GM11168 (cell line): ENCODE measurements at regions not wholly inside any gene's neighbourhood (a gene's known extent, or its start where the extent isn't known, plus 50 kb on each side); places are given as distances from the start of the nearest gene placed in this dataset.
"Not testable (repeated sequence)": the region's sequence is repeated elsewhere in the genome, so short reads cannot be mapped to it uniquely, and the experiment has no call there.

Source experiments
- in situ Hi-C: fragments of 300-500 bp; cut with MboI; formaldehyde crosslinking; loops from one replicate; pipeline ENCODE4 v1.12.0; 2022; ENCODE audit warnings: low sequenced_read_pairs; ENCODE audit not compliant: unreplicated experiment

DNA sequence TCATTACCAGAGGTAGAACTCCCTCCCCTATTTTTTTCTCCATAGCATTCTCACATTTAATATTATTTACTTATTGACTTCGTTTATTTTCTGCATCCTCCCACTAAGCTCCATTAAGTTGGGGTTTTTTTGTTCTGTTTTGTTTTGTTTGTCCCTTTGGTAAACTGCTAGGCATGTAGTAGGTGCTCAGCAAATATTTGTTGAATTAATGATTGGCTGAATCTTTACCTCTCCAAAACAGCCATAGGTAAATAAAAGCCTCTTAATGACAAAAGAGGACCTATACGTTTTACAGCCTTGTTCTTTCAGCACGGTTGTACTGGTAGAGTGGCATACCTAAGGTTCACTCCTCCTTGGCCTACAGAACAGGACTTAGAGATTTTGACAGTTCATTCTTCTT is 52.0 kb downstream of the PRORP start:
- in situ Hi-C loops = no loop called here

DNA sequence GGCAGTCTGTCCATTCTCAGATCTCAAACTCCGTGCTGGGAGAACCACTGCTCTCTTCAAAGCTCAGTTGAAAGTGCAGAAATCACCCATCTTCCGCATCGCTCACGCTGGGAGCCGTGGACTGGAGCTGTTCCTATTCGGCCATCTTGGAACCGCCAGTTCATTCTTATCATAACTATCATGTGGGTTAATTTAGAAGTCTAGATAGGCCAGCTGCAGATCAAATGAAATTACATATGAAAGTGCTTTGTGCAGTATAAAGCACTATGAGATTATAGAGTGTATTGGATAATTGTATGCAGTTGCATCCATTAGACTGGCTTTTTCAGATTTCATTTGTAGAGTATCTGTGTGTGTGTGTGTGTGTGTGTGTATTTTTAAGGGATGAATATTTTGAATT is 57.8 kb downstream of the PRORP start:
- in situ Hi-C loops = no loop called here

DNA sequence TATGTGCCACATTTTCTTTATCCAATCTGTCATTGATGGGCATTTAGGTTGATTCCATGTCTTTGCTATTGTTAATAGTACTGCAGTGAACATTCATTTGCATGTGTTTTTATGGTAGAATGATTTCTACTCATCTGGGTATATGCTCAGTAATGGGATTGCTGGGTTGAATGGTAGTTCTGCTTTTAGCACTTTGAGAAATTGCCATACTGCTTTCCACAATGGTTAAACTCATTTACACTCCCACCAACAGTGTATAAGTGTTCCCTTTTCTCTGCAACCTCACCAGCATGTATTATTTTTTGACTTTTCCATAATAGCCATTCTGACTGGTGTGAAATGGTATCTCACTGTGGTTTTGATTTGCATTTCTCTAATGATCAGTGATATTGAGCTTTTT is 62.5 kb downstream of the PRORP start:
- in situ Hi-C loops = not testable (repeated sequence)

DNA sequence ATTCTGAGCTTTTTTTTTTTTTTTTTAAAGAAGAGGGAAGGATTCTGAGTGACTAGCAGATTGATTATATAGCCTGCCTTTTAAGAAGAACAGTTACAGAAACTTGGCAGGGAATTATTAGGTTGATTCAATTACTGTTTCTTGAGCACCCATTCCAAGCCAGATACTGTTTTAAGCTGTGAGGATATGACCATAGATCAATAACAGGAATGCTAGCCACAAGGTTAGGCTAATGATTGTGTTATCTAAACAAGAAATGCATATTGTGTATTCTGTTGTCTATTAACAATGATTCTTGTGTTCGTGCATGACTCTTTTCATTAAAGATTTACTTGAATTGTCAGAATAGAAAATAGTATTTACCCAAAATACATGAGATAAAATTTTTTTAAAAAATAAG is 67.1 kb downstream of the PRORP start:
- in situ Hi-C loops = no loop called here

DNA sequence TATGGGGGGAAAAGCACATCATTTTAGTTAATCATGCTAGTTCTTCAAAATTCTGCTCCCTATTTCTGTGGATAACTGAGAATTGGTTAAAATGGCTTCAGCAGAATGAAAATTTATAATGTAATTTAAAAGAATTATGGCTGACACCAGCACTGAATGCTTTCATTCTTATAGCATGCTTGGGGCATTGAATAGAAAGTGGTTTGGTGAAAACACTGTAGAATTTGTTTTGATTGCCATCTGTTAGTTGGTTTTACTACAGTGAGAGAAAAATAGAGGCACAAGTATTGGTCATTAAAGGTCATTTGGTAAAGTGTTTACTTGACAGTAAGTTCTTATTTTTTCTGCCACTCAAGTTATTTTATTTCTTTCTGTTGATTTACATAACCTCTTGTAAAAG is 70.8 kb downstream of the PRORP start:
- in situ Hi-C loops = no loop called here

DNA sequence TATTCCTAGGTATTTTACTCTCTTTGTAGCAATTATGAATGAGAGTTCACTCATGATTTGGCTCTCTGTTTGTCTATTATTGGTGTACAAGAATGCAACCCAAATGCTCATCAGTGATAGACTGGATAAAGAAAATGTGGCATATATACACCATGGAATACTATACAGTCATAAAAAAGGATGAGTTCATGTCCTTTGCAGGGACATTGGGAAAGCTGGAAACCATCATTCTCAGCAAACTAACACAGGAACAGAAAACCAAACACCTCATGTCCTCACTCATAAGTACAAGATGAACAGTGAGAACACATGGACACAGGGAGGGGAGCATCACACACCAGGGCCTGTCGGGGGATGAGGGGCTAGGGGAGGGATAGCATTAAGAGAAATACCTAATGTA is 71.8 kb downstream of the PRORP start:
- in situ Hi-C loops = not testable (repeated sequence)

DNA sequence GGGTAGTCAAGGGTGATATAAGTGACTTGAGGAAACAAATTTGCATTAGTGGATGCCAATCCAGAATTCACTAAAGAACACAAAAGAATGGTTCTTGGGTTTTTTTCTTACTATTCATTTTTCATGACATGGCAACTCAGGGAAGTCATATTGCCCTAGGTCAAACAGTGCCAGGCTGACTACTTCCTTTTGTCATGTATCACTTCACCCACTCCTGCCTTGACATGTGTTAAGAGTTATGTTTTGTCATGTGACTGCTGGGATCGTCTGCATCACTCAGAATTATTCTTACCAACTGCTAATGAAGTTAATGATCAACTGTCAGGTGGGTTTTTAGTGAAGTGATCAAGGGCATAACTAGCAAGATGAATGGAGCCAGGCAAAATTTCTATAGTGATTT is 74.2 kb downstream of the PRORP start:
- in situ Hi-C loops = no loop called here

DNA sequence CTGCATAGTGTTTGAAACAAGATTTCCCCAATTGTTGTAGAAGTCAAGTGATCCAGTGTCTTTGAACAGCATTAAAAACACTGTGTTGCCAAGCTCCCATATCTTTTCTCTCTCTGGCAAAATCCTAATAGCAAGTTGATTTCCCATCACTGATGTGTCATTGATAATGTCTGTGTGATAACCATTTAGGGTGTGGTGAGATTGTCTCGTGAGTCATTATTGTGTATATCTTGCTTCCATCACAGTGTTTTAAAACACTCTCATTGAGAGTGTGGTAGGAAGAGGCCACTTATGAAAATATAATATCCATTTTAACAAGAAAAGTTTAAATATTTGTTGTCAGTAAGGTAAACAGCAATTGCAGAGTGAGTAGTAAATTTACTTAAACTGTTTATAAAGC is 74.7 kb downstream of the PRORP start:
- in situ Hi-C loops = no loop called here

DNA sequence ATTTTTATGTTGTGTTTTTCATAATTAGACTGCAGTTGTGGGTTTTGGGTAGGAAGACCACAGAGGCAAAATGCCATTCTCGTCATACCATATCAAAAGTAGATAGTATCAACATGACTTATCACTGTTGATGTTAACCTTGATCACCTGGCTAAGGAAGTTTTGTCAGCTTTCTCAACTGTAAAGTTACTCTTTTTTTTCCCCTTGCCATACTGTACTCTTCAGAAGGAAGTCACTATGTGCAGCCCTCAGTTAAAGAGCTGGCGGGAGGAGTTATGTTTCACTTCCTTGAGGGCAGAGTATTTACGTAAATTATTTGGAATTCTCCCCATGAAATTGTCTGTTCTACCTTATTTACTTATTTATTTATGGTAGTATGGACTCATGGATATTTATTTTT is 78.7 kb downstream of the PRORP start:
- in situ Hi-C loops = no loop called here

DNA sequence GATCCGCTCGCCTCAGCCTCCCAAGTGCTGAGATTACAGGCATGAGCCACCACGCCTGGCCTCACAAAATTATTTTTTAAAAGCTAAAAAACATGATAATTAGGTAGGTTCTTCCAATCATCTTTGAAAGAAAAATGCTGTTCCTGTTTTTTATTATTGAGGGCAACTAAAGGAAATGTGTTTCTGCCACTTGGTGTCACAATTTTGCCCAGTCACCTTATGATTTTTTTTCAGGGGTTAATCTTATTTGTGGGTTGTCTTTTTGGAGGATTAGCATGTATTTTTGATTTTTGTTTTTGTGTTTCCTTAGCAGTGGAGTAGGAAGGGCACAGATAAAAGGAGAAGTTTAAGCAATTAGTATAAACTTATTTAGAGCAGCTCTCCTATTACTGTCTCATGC is 79.8 kb downstream of the PRORP start:
- in situ Hi-C loops = no loop called here

DNA sequence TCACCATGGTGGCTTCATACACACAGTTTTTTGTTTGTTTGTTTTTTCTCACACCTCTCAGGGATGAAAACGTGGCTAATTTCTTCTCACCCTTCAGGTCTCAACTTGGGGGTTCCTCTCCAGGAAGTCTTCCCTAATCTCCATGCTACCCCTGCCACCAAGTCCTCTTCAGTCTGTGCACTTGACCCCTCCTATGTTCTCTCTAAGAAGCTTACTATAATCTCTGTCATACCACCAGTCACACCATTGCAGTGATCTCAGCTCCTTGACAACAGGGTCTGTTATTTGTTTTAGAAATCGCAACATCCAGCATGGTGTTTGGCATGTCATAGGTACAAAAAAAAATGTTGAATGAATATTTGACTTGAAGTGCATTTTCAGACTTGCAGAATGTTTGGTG is 83.4 kb downstream of the PRORP start:
- in situ Hi-C loops = no loop called here

DNA sequence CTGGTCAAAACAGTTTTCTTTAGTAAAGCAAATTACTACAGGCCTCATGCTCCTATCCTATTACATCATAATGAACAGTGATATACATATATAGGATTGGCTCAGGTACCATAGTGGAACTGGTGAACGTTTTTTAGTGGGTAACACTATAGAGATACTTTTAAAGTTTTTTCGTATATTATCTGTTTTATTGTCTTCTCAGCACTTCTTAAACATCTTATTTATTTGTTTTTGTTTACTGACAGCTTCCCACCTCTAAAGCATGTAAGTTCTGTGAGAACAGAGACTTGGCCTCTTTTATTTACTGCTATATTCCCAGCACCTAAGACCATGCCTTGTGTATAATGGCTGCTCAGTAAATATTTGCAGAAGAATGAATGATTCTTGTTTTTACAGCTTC is 81.1 kb upstream of the PSMA6 start:
- in situ Hi-C loops = no loop called here

DNA sequence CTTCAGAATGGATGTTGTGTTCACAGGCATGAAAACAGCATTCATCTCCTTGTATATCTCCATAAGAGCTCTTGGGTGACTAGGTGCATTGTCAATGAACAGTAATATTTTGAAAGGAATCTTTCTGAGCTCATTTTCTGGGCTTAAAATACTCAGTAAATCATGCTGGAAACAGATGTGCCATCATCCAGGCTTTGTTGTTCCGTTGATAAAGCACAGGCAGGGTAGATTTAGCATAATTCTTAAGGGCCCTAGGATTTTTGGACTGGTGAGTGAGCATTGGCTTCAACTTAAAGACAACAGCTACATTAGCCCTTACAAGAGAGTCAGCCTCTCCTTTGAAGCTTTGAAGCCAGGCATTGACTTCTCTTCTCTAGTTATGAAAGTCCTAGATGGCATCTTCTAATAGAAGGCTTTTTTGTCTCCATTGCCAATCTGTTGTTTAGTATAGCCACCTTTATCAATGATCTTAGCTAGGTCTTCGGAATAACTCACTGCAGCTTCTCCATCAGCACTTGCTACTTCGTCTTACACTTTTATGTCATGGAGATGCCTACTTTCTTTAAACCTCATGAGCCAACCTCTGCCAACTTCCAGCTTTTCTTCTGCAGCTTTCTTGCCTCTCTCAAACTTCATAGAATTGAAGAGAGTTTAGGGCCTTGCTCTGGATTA is 79.6 kb upstream of the PSMA6 start:
- in situ Hi-C loops = no loop called here

DNA sequence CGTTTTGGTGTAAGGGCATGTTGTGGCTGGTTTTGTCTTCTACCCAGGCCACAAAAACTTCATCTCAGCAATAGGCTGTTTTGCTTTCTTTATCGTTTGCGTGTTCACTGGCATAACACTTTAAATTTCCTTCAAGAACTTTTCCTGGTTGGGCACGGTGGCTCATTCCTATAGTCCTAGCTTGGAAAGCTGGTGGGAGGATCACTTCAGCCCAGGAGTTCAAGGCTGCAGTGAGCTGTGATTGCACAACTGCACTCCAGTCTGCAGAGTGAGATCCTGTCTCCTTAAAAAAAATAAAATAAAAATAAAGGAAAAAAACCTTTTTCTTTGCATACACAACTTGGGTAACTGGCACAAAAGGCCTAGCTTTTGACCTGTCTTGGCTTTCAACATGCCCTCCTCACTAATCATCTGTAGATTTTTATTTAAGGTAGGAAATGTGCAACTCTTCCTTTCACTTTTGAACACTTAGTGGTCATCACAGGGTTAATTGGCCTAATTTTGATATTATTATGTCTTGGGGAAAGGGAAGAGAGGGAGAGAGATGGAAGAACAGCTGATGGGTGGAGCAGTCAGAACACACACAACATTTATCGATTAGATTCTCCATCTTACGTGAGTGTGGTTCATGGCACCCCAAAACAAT is 78.9 kb upstream of the PSMA6 start:
- in situ Hi-C loops = no loop called here

DNA sequence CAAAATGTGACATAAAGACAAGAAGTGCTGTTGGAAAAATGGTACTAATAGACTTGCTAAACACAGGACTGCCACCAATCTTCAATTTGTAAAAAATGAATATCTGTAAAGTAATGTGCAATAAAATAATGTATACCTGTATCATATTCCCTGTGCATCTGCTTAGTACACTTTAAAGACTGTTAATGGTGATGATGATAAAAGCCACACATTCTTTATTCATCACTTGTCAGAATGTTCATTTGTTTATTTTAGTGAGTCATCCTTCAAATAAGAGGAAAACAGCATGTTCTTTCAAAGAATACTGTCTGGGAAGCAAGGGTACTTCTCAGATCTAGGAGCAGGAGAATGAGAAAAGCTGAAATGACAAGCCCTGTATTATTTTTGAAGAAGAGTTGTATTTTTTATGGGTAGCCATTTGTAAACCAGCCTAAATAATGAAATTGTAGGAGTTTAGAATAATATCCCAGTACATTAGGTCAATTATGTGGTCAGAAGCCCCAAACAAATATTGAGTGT is 78.3 kb upstream of the PSMA6 start:
- in situ Hi-C loops = no loop called here

DNA sequence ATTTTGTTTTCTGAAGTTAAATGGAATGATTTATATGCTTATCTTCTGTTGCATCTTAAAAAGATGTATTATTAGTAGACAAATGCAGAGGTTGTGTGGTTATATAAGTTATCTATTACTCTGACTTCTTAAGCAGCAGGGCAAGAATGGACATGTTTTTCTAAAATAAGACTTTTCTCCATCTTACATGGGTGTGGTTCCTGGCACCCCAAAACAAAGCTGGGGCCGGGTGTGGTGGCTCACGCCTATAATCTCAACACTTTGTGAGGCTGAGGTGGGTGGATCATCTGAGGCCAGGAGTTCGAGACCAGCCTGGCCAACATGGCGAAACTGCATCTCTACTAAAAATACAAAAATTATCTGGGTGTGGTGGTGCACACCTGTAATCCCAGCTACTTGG is 77.8 kb upstream of the PSMA6 start:
- in situ Hi-C loops = not testable (repeated sequence)

DNA sequence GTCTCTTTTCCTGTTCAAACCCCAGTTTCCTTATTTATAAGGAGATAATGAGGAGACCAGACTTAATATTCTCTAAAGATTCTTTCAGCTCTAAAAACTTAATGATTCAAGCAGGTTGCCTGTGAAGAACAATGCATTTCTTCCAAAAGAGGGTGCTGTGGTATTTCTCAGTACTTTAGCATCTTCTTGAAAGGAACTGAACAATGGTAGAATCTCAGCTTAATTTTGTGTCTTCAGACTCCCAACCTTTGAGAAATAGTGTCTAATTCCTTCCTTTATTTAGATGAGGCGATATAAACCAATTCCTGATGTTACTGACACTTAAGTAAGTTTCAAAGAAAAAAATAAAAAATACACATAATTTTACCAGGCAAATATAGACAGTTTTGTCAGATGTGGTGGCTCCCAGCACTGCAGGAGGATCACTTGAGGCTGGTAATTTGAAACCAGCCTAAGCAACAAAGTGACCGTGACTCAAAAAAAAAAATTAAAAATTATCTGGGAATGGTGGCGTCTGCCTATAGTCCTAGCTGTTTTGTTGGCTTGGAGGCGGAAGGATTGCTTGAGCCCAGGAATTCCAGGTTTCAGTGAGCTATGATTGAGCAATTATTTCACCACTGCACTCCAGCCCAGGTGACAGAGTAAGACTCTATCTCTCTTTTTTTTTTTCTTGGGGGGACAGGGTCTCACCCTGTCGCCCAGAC is 76.9 kb upstream of the PSMA6 start:
- in situ Hi-C loops = no loop called here

DNA sequence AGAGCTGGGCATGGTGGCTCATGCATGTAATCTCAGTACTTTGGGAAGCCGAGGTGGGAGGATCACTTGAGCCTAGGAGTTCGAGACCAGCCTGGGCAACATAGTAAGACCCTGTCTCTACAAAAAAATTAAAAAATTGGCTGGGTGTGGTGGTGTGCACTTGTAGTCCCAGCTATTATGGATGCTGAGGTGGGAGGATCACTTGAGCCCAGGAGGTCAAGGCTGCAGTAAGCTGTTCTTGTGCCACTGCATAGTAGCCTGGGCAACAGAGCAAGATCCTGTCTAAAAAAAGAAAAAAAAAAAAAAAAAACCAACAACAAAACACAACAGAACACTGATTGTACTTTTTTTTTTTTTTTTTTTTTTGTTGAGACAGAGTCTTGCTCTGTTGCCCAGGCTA is 74.0 kb upstream of the PSMA6 start:
- in situ Hi-C loops = not testable (repeated sequence)

DNA sequence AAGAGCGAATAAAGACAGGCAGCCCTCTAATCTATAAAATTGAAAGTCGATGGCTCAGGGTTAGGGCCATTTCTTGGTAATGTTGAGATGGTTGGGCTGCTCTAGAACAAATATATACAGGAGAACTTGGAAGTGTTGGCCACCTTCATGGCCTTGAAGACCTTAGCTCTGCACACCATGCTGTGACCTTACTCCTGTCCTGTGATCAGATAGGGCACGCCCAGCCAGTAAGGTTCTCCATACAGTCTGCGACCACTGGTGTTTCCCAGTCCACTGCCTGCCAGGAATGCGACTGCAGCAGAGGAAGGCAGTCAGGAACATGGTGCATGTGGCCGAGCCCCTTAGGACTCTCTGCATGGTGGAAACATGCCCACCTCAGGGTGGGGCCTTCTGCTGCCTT is 73.2 kb upstream of the PSMA6 start:
- in situ Hi-C loops = no loop called here

DNA sequence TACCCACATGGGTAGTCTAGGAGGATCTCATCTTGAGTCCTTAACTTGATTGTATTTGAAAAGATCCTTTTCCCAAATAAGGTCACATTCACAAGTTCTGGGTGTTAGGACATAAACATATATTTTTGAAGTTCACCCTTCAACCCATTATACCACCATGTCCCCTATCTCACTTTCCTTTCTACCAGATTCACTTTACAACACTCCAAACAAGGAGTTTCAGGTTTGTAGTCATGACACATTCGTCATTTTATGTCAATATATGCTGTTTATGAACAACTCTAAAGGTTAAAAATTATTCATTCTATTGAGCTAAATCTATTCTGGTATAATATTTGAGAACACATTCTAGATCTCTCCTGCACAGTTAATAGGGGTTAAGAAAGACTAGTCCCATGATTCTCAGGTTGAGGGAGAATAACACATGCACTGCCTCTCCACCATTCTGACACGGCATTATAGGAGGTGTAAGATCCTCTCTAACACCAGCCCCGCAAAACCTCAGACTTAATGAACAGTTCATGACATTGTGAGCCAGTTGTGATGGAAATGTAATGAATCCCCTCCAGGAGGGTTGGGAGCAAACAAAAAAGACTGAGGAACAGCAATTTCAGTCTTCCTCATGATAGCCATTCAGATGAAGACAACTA is 72.0 kb upstream of the PSMA6 start:
- in situ Hi-C loops = no loop called here

DNA sequence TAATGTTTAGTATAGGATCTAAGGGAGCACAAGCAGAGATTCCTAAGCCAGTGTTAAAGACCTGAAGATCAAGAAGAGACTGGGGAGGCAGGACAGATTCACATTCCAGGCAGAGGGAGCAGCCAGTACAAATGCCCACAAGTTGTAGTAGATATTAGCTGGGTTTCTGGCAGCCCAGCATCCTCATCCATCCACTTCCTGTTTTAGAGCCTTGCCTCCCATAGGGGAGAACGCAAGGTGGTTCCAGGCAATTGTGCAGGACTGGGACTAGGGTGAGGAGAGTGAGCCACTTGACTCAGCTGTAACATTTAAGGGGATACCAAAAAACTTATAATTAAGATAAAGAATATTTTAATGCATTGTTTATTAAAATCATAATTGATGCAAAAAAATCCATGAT is 71.3 kb upstream of the PSMA6 start:
- in situ Hi-C loops = no loop called here
